BE2C (cell line): ENCODE measurements at regions not wholly inside any gene's neighbourhood (a gene's known extent, or its start where the extent isn't known, plus 50 kb on each side); places are given as distances from the start of the nearest gene placed in this dataset.

ENCODE experiments used
- DNase-seq: peaks from one replicate; pipeline ENCODE4 v3.0.0-alpha.2; 2020
- H3K27me3 ChIP-seq: fragments of 250-450 bp; sonication (Bioruptor Pico); 2 replicates; pipeline ENCODE4 v1.5.1; 2020; ENCODE audit warnings: mild to moderate bottlenecking
- H3K36me3 ChIP-seq: fragments of 250-450 bp; sonication (Bioruptor Pico); 2 replicates; pipeline ENCODE4 v1.5.1; 2020; ENCODE audit warnings: mild to moderate bottlenecking
- H3K4me1 ChIP-seq: fragments of 250-450 bp; sonication (Bioruptor Pico); 2 replicates; pipeline ENCODE4 v1.5.1; 2020
- H3K4me3 ChIP-seq: 2 replicates; pipeline ENCODE4 v1.5.1; 2011; ENCODE audit warnings: low read depth, low read length
- H3K9me3 ChIP-seq: fragments of 250-450 bp; sonication (Bioruptor Pico); 2 replicates; pipeline ENCODE4 v1.5.1; 2020
- TF ChIP-seq, protein P1 (sequence below): IDR thresholded peaks from 2 replicates; pipeline ENCODE4 v1.5.1; 2012; ENCODE audit warnings: mild to moderate bottlenecking, low read depth, low read length

DNA sequence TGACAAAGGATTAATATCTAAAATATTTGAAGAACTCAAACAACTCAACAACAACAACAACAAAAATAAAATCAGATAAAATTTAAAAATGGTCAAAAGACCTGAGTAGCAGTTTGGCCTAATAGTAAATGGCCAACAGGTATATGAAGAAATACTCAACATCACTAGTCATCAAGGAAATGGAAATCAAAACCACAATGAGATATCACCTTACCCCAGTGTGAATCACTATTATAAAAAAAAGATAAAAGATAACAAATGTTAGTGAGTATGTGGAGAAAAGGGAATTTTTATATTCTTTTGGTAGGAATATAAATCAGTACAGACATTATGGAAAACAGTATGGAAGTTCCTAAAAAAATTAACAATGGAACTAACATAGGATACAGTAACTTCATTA lies 247.9 kb upstream of the TRPC7 start:
- Histone ChIP-seq H3K4me3 (no peak overlapping the region), H3K4me1 (no peaks in the 10 kb centered on the region), H3K36me3 (no peaks in the 10 kb centered on the region), H3K27me3 (no peaks in the 10 kb centered on the region), H3K9me3 (no peaks in the 10 kb centered on the region)
- TF ChIP-seq, protein P1, sequence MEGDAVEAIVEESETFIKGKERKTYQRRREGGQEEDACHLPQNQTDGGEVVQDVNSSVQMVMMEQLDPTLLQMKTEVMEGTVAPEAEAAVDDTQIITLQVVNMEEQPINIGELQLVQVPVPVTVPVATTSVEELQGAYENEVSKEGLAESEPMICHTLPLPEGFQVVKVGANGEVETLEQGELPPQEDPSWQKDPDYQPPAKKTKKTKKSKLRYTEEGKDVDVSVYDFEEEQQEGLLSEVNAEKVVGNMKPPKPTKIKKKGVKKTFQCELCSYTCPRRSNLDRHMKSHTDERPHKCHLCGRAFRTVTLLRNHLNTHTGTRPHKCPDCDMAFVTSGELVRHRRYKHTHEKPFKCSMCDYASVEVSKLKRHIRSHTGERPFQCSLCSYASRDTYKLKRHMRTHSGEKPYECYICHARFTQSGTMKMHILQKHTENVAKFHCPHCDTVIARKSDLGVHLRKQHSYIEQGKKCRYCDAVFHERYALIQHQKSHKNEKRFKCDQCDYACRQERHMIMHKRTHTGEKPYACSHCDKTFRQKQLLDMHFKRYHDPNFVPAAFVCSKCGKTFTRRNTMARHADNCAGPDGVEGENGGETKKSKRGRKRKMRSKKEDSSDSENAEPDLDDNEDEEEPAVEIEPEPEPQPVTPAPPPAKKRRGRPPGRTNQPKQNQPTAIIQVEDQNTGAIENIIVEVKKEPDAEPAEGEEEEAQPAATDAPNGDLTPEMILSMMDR = no peak
- no peak for DNase-seq

DNA sequence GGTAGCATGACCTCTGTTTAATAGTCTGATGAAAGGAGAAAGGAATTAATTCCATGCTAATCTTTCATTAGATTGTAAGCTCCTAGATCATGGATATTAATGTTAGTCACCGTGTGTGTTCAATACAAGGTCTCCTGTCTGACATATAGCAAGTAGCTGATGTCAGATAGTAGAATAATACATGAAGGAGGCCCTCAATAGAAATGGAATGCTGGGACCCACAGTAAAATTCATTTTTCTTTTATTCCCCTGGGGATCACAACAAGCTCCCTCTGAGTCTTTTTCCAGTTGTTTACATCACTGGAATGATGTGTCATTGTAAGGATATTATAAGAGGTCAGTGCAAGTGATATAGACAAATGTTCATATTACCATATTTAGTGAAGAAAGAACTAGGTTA lies 240.3 kb upstream of the TRPC7 start:
- TF ChIP-seq, protein P1 = no peak
- no peaks in the 10 kb centered on the region for H3K27me3 ChIP-seq
- H3K9me3 ChIP-seq = peaks cover 2% of the 10 kb centered on the region; the same call in 1 of the 2 replicates
- DNase-seq = no peak
- H3K4me3 ChIP-seq = no peak overlapping the region
- H3K4me1 ChIP-seq = no peaks in the 10 kb centered on the region
- no peaks in the 10 kb centered on the region for H3K36me3 ChIP-seq

DNA sequence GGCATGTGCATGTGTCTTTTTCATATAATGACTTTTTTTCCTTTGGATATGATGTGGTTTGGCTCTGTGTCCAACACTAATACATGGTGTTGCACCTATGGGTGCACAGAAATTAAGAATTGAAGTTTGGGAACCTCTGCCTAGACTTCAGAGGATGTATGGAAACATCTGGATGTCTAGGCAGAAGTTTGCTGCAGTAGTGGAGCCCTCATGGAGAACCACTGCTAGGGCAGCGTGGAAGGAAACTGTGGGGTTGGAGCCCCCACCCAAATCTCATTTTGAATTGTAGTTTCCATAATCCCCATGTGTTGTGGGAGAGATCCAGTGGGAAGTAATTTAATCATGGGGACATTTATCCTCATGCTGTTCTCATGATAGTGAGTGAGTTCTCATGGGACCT lies 235.0 kb upstream of the TRPC7 start:
- H3K36me3 ChIP-seq = no peaks in the 10 kb centered on the region
- no peak overlapping the region for H3K4me3 ChIP-seq
- H3K4me1 ChIP-seq = no peaks in the 10 kb centered on the region
- H3K9me3 ChIP-seq = peaks cover 2% of the 10 kb centered on the region; the same call in 1 of the 2 replicates
- DNase-seq = no peak
- no peaks in the 10 kb centered on the region for H3K27me3 ChIP-seq
- TF ChIP-seq, protein P1 = no peak

DNA sequence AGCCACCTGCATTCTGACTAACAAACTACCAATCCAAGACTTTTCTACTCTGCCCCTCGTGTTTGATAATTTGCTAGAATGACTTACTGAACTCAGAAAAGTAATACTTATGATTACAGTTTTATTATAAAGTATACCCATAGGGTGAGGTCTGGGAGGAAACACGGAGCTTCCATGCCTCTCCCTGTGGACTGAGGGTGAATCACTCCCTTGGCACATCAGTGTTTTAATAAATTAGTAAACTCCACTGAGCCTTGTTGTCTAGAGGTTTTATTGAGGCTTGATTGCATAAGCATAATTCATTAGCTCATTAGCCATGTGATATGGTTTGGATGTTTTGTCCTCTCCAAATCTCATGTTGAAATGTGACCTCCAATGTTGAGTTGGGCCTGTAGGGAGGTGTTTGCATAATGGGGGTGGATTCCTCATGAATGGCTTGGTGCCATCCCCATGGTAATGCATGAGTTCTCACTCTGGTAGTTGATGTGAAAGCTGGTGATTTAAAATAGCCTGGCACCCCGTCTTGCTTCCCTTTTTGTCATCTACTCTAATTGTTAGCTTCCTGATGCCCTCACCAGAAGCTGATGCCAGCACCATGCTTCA lies 233.6 kb upstream of the TRPC7 start:
- H3K9me3 ChIP-seq = peaks cover 2% of the 10 kb centered on the region; the same call in 1 of the 2 replicates

DNA sequence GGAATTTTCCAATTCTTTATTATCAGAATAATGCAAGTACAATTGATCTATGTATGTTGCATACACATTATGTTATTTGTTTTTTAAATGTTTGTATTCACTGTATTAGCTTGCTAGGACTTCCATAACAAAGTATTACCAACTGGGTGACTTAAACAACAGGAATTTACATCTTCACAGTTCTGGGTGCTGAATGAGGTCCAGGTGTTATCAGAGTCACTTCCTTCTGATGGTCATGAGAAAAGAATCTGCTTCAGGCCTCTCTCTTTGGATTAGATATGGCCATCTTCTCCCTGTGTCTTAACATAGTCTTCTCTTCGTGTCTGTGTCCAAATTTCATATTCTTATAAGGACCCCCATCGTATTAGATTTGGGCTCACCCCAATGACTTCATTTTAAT lies 229.1 kb upstream of the TRPC7 start:
- Histone ChIP-seq H3K4me3 (no peak overlapping the region), H3K9me3 (no peaks in the 10 kb centered on the region), H3K36me3 (no peaks in the 10 kb centered on the region), H3K27me3 (no peaks in the 10 kb centered on the region), H3K4me1 (no peaks in the 10 kb centered on the region)
- TF ChIP-seq, protein P1 = no peak
- no peak for DNase-seq

More for the DNA sequence above, 233.6 kb upstream of the TRPC7 start:
- no peaks in the 10 kb centered on the region for H3K27me3 ChIP-seq
- H3K4me3 ChIP-seq = no peak overlapping the region
- no peak for DNase-seq
- TF ChIP-seq, protein P1 = no peak
- no peaks in the 10 kb centered on the region for H3K36me3 ChIP-seq
- H3K4me1 ChIP-seq = no peaks in the 10 kb centered on the region

DNA sequence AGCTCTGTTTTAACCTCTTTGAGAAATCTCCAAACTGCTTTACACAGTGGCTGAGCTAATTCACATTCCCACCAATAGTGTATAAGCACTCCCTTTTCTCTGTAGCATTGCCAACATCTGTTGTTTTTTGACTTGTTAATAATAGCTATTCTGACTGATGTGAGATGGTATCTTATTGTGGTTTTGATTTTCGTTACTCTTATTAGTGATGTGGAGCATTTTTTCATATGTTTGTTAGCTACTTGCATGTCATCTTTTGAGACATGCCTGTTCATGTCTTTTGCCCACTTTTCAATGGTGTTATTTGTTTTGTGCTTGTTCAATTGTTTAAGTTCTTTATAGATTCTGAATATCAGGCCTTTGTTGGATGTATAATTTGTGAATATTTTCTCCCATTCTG lies 225.2 kb upstream of the TRPC7 start:
- Histone ChIP-seq H3K36me3 (no peaks in the 10 kb centered on the region), H3K4me3 (no peak overlapping the region), H3K4me1 (no peaks in the 10 kb centered on the region), H3K27me3 (no peaks in the 10 kb centered on the region), H3K9me3 (no peaks in the 10 kb centered on the region)
- TF ChIP-seq, protein P1 = no peak
- DNase-seq = no peak
